ENCODE measurements at regions not wholly inside any gene's neighbourhood (a gene's known extent, or its start where the extent isn't known, plus 50 kb on each side); places are given as distances from the start of the nearest gene placed in this dataset.

- FAIRE-seq (no peak), DNase-seq (ENCODE audit: low read depth in 1 of 2, low spot score in 2 of 2) (no peak)
- TF ChIP-seq SRF (IDR thresholded peaks at IDR 0.05; ENCODE audit: low read depth, low read length) (no peak), NANOG (IDR thresholded peaks at IDR 0.05; ENCODE audit: insufficient read depth, low read depth, low read length, poor library complexity, severe bottlenecking) (no peak), KDM1A (IDR thresholded peaks at IDR 0.05; ENCODE audit: borderline replicate concordance, low read length) (no peak), PHF8 (conservative IDR thresholded peaks at IDR 0.05; ENCODE audit: low read depth, low read length) (no peak), GABPA (IDR thresholded peaks at IDR 0.05; ENCODE audit: borderline replicate concordance, insufficient read depth, low read length) (no peak), SP1 (IDR thresholded peaks at IDR 0.05; ENCODE audit: low read depth, low read length) (no peak), CHD1 (IDR thresholded peaks at IDR 0.05; ENCODE audit: low read depth, low read length) (no peak), JUND (IDR thresholded peaks at IDR 0.05; ENCODE audit: low read length) (no peak), RNF2 (IDR thresholded peaks at IDR 0.05; ENCODE audit: borderline replicate concordance, low read depth, low read length, missing control alignments, poor library complexity, severe bottlenecking) (no peak), SP4 (IDR thresholded peaks at IDR 0.05; ENCODE audit: low read length) (no peak), ATF3 (IDR thresholded peaks at IDR 0.05; ENCODE audit: insufficient read depth, low read depth, low read length) (no peak), KDM4A (IDR thresholded peaks at IDR 0.05; ENCODE audit: low read depth, low read length, severe bottlenecking) (no peak)
Measured at GRCh38 chr11:109236188-109236587, 185.8 kb upstream of the C11orf87 start.

More at GRCh38 chr11:109236188-109236587, 185.8 kb upstream of the C11orf87 start:
- ChIA-PET CTCF (ENCODE audit: partially characterized antibody) (interaction anchor here (0.6 kb wide), 1 partner anchor 126 kb away, joined by 3 read pairs; no protein-coding TSS in a partner anchor), POLR2A (ENCODE audit: partially characterized antibody) (no interaction called here)
- H3K9ac ChIP-seq (replicated peaks in 1 of 4; ENCODE audit: extremely low read depth in 1 of 4, low read depth in 3 of 4, low read length in 3 of 4): no peak overlapping the region
- no peak overlapping the region for H4K5ac ChIP-seq (ENCODE audit: insufficient read length, low read depth, low read length)
- WGBS, 2 experiments (ENCODE audit: extremely low coverage in 1 of 2, insufficient coverage in 1 of 2, insufficient read length in 1 of 2, insufficient replicate concordance in 2 of 2, low coverage in 1 of 2, low lambda C conversion rate in 2 of 2, missing lambda C conversion rate in 1 of 2): 89% methylated on average over 2 of the region's 2 CpGs; no CpG with 5 or more reads in 1 of the 2 experiments
- H3K9me3 ChIP-seq (ENCODE audit: insufficient read depth in 2 of 2, low read depth in 1 of 2, low read length in 1 of 2): no peaks in the 10 kb centered on the region
- H3K23ac ChIP-seq (ENCODE audit: insufficient read length): no peak overlapping the region
- H2AFZ ChIP-seq (ENCODE audit: low read length): no peak overlapping the region
- no peak overlapping the region for H2AK5ac ChIP-seq (ENCODE audit: low read depth, low read length)
- no peak overlapping the region for H3K4ac ChIP-seq (replicated peaks; ENCODE audit: insufficient read length, low read depth, low read length)
- H3K79me1 ChIP-seq (ENCODE audit: low read depth, low read length): no peaks in the 10 kb centered on the region
- H3K18ac ChIP-seq (ENCODE audit: extremely low read depth, low read length): no peak overlapping the region
- H3K4me1 ChIP-seq (replicated peaks in 1 of 4; ENCODE audit: control insufficient read depth in 3 of 4, insufficient read depth in 4 of 4, low read length in 3 of 4): no peaks in the 10 kb centered on the region
- H3K4me3 ChIP-seq (ENCODE audit: extremely low read depth in 1 of 4, insufficient read depth in 2 of 4, low read depth in 3 of 4, low read length in 4 of 4): no peak overlapping the region
- H3K79me2 ChIP-seq (ENCODE audit: control insufficient read depth in 1 of 2, insufficient read depth in 2 of 2, low read length in 2 of 2): no peaks in the 10 kb centered on the region
- no peak overlapping the region for H2BK20ac ChIP-seq (ENCODE audit: low read length)
- no peak overlapping the region for H3K56ac ChIP-seq (replicated peaks; ENCODE audit: insufficient read length, low read depth, low read length)
- H2BK5ac ChIP-seq (ENCODE audit: low read depth, low read length): no peak overlapping the region
- H2BK15ac ChIP-seq (ENCODE audit: low read length): no peak overlapping the region
- no peak overlapping the region for H4K91ac ChIP-seq (replicated peaks; ENCODE audit: insufficient read length, low read length)
- no peaks in the 10 kb centered on the region for H3K23me2 ChIP-seq (ENCODE audit: low read depth, low read length)
- no peak overlapping the region for H3K14ac ChIP-seq (ENCODE audit: insufficient read length)
- no peaks in the 10 kb centered on the region for H4K20me1 ChIP-seq (replicated peaks in 1 of 2; ENCODE audit: control insufficient read depth in 1 of 2, insufficient read depth in 2 of 2, low read length in 2 of 2)
- H3K36me3 ChIP-seq (ENCODE audit: control insufficient read depth in 2 of 4, insufficient read depth in 4 of 4, low read length in 3 of 4): no peaks in the 10 kb centered on the region
- H2BK12ac ChIP-seq (ENCODE audit: low read depth, low read length): no peak overlapping the region
- H2BK120ac ChIP-seq (replicated peaks; ENCODE audit: low read depth, low read length): no peak overlapping the region
- H3K4me2 ChIP-seq (ENCODE audit: insufficient read depth in 1 of 2, low read depth in 2 of 2, low read length in 2 of 2): no peak overlapping the region
- H3K27ac ChIP-seq (ENCODE audit: low read depth, low read length): no peak overlapping the region
- no peaks in the 10 kb centered on the region for H3K27me3 ChIP-seq (replicated peaks in 1 of 4; ENCODE audit: control insufficient read depth in 3 of 4, extremely low read depth in 1 of 4, insufficient read depth in 3 of 4, low read length in 3 of 4)
- no peak overlapping the region for H4K8ac ChIP-seq (ENCODE audit: extremely low read depth, insufficient read depth, low read length)
